PC-3 (cell line): ENCODE measurements at regions not wholly inside any gene's neighbourhood (a gene's known extent, or its start where the extent isn't known, plus 50 kb on each side); places are given as distances from the start of the nearest gene placed in this dataset.

Source experiments
- CTCF ChIP-seq: fragments of 300-600 bp; sonication (generic); conservative IDR thresholded peaks from 2 replicates; pipeline ENCODE4 v1.5.1; 2017; ENCODE audit warnings: antibody characterized with exemption, low read depth, mild to moderate bottlenecking, low read length
- EZH2phosphoT487 ChIP-seq: fragments of 300-600 bp; sonication (generic); IDR thresholded peaks from 2 replicates; pipeline ENCODE4 v1.6.1; 2018; ENCODE audit warnings: mild to moderate bottlenecking, antibody characterized with exemption, low read length, borderline replicate concordance

DNA sequence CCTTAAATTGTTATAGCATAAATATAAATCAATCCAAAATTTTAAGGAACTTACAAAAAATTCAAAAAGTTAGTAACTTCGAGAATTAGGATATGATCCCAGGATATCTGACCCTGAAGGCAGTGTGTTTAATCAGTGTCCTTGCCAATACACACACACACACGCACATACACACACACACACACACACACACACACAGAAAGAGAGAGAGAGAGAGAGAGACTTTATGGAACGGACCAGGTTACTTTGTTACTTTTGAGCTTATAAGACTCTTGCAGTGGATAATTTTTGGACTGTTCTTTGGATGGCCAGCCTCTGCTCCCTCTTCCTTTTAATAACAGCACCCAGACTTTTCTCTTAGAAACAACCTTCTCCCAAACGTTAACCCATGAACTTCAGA, 322.9 kb downstream of the NFIB start:
- TF ChIP-seq CTCF (no peak), EZH2phosphoT487 (no peak)
